ENCODE measurements at regions not wholly inside any gene's neighbourhood (a gene's known extent, or its start where the extent isn't known, plus 50 kb on each side); places are given as distances from the start of the nearest gene placed in this dataset.

DNA sequence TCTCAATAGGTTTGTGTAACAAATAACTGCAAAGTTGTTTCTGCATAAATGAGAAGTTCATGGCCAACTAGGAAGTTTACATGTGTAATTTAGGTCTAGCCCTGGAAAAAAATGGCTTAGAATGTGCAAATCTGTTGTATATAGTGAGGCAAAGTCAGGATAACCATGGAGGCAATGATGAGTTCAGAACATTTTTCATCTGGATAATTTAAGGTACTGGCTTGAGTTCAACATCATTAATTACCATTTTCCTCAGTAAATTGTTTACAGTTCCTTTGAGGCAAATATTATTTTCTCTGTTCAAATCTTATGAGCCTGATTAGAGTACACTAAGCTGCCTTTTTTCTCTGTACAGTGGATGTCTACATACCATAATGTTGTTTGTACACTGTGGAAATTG, 1259.0 kb upstream of the NUDT12 start:
- TF ChIP-seq CTCF (IDR thresholded peaks at IDR 0.05; ENCODE audit: low read depth, low read length, missing control alignments), result no peak
- H3K4me3 ChIP-seq (ENCODE audit: low read depth, low read length), result no peak overlapping the region
- no peak for DNase-seq (ENCODE audit: low read depth)

- no peak for TF ChIP-seq CTCF (IDR thresholded peaks at IDR 0.05; ENCODE audit: low read depth, low read length, missing control alignments)
- H3K4me3 ChIP-seq (ENCODE audit: low read depth, low read length), result no peak overlapping the region
- DNase-seq (ENCODE audit: low read depth), result no peak
Observed at GRCh38 chr5:104817127-104817526, 1254.5 kb upstream of the NUDT12 start.

GRCh38 chr5:104815212-104815611, 1252.6 kb upstream of the NUDT12 start:
- TF ChIP-seq CTCF (IDR thresholded peaks at IDR 0.05; ENCODE audit: low read depth, low read length, missing control alignments), result no peak
- no peak overlapping the region for H3K4me3 ChIP-seq (ENCODE audit: low read depth, low read length)
- DNase-seq (ENCODE audit: low read depth), result no peak

- DNase-seq (ENCODE audit: low read depth), result no peak
- TF ChIP-seq CTCF (IDR thresholded peaks at IDR 0.05; ENCODE audit: low read depth, low read length, missing control alignments), result peak; percentile 41
- H3K4me3 ChIP-seq (ENCODE audit: low read depth, low read length), result no peak overlapping the region
Observed at GRCh38 chr5:104800440-104801048, 1238.0 kb upstream of the NUDT12 start.

GRCh38 chr5:104793755-104794080, 1231.1 kb upstream of the NUDT12 start:
- no peak for TF ChIP-seq CTCF (IDR thresholded peaks at IDR 0.05; ENCODE audit: low read depth, low read length, missing control alignments)
- no peak for DNase-seq (ENCODE audit: low read depth)
- H3K4me3 ChIP-seq (ENCODE audit: low read depth, low read length), result no peak overlapping the region

- no peak for TF ChIP-seq CTCF (IDR thresholded peaks at IDR 0.05; ENCODE audit: low read depth, low read length, missing control alignments)
- no peak overlapping the region for H3K4me3 ChIP-seq (ENCODE audit: low read depth, low read length)
- DNase-seq (ENCODE audit: low read depth), result no peak
Observed at GRCh38 chr5:104793031-104793754, 1230.6 kb upstream of the NUDT12 start.

DNA sequence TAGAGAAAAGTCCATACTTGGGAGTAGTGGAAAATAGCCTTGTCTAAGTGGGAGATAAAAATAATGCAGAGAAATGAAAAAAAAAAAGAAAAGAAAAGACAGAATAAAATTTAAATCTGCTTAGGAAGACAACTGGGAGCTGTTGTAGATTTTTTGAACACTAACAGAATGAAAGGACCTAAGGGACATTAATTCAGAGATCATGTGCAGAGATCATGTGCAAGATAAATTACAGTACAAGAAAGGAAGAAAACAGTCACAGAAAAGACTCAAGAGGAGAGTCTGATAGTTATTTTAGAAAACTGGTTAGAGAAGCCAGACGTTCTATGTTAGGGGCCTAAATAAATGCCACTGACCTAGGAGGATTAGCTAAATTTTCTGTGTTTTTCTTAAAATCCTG, 1226.8 kb upstream of the NUDT12 start:
- DNase-seq (ENCODE audit: low read depth), result no peak
- no peak for TF ChIP-seq CTCF (IDR thresholded peaks at IDR 0.05; ENCODE audit: low read depth, low read length, missing control alignments)
- no peak overlapping the region for H3K4me3 ChIP-seq (ENCODE audit: low read depth, low read length)

All from GM12864 (cell line).